Fibroblast of the conjunctiva (primary cell): ENCODE measurements at regions not wholly inside any gene's neighbourhood (a gene's known extent, or its start where the extent isn't known, plus 50 kb on each side); places are given as distances from the start of the nearest gene placed in this dataset.

Experiments used
- DNase-seq: peaks from one replicate; pipeline ENCODE4 v3.0.0-alpha.2; 2010; ENCODE audit warnings: low read depth

GRCh38 chr4:125808570-125808969 is 493.8 kb downstream of the FAT4 start:
- DNase-seq: no peak

- no peak for DNase-seq
These were observed 497.1 kb downstream of the FAT4 start for GRCh38 chr4:125811892-125812291.

- no peak for DNase-seq
These were observed 512.3 kb downstream of the FAT4 start for GRCh38 chr4:125826801-125827695.

GRCh38 chr4:125827696-125828052 is 512.9 kb downstream of the FAT4 start:
- DNase-seq: no peak

GRCh38 chr4:125828346-125828745 is 513.6 kb downstream of the FAT4 start:
- DNase-seq: no peak

GRCh38 chr4:125832161-125832560 is 517.4 kb downstream of the FAT4 start:
- DNase-seq: no peak

- DNase-seq: no peak
These were observed 521.9 kb downstream of the FAT4 start for GRCh38 chr4:125836597-125837195.

- no peak for DNase-seq
These were observed 522.9 kb downstream of the FAT4 start for GRCh38 chr4:125837493-125838201.

- no peak for DNase-seq
These were observed 523.4 kb downstream of the FAT4 start for GRCh38 chr4:125838202-125838601.

- no peak for DNase-seq
These were observed 524.2 kb downstream of the FAT4 start for GRCh38 chr4:125838924-125839323.

- no peak for DNase-seq
These were observed 529.2 kb downstream of the FAT4 start for GRCh38 chr4:125843947-125844346.

- no peak for DNase-seq
These were observed 532.8 kb downstream of the FAT4 start for GRCh38 chr4:125847518-125847917.

- DNase-seq: peak; percentile 30
These were observed 535.1 kb downstream of the FAT4 start for GRCh38 chr4:125849869-125850268.

GRCh38 chr4:125891597-125892258 is 577.0 kb downstream of the FAT4 start:
- DNase-seq: peak; percentile 22

GRCh38 chr4:125904802-125905201 is 590.0 kb downstream of the FAT4 start:
- no peak for DNase-seq

GRCh38 chr4:125911058-125911457 is 596.3 kb downstream of the FAT4 start:
- no peak for DNase-seq

- no peak for DNase-seq
These were observed 596.7 kb downstream of the FAT4 start for GRCh38 chr4:125911481-125911880.

GRCh38 chr4:125917559-125917958 is 602.8 kb downstream of the FAT4 start:
- DNase-seq: no peak

- no peak for DNase-seq
These were observed 613.9 kb downstream of the FAT4 start for GRCh38 chr4:125928652-125929051.

GRCh38 chr4:125938541-125938940 is 623.8 kb downstream of the FAT4 start:
- no peak for DNase-seq

GRCh38 chr4:125940426-125940825 is 625.7 kb downstream of the FAT4 start:
- DNase-seq: no peak

GRCh38 chr4:125944966-125945365 is 630.2 kb downstream of the FAT4 start:
- DNase-seq: no peak
